Ishikawa (cell line): ENCODE measurements at regions not wholly inside any gene's neighbourhood (a gene's known extent, or its start where the extent isn't known, plus 50 kb on each side); places are given as distances from the start of the nearest gene placed in this dataset.

ENCODE experiments used
- CEBPB ChIP-seq: IDR thresholded peaks from 2 replicates; pipeline ENCODE4 v1.6.1; 2012
- CREB1 ChIP-seq: IDR thresholded peaks from 2 replicates; pipeline ENCODE4 v1.6.1; 2012; ENCODE audit warnings: low read depth
- EGR1 ChIP-seq: IDR thresholded peaks from 2 replicates; pipeline ENCODE4 v1.6.1; 2012
- EP300 ChIP-seq: IDR thresholded peaks from 2 replicates; pipeline ENCODE4 v1.6.1; 2012; ENCODE audit warnings: borderline replicate concordance
- FOXM1 ChIP-seq: IDR thresholded peaks from 2 replicates; pipeline ENCODE4 v1.6.1; 2012; ENCODE audit warnings: low read depth, borderline replicate concordance
- MAX ChIP-seq: IDR thresholded peaks from 2 replicates; pipeline ENCODE4 v1.6.1; 2012
- NFIC ChIP-seq: IDR thresholded peaks from 2 replicates; pipeline ENCODE4 v1.6.1; 2012
- RAD21 ChIP-seq: IDR thresholded peaks from 2 replicates; pipeline ENCODE4 v1.6.1; 2012; ENCODE audit warnings: low read depth
- REST ChIP-seq: IDR thresholded peaks from 2 replicates; pipeline ENCODE4 v1.6.1; 2012; ENCODE audit warnings: low read depth, mild to moderate bottlenecking
- TAF1 ChIP-seq: IDR thresholded peaks from 2 replicates; pipeline ENCODE4 v1.6.1; 2012; ENCODE audit warnings: low read depth, mild to moderate bottlenecking
- TCF12 ChIP-seq: IDR thresholded peaks from 2 replicates; pipeline ENCODE4 v1.6.1; 2012; ENCODE audit warnings: low read depth
- TEAD4 ChIP-seq: IDR thresholded peaks from 2 replicates; pipeline ENCODE4 v1.6.1; 2012
- YY1 ChIP-seq: IDR thresholded peaks from 2 replicates; pipeline ENCODE4 v1.6.1; 2012; ENCODE audit warnings: low read depth

DNA sequence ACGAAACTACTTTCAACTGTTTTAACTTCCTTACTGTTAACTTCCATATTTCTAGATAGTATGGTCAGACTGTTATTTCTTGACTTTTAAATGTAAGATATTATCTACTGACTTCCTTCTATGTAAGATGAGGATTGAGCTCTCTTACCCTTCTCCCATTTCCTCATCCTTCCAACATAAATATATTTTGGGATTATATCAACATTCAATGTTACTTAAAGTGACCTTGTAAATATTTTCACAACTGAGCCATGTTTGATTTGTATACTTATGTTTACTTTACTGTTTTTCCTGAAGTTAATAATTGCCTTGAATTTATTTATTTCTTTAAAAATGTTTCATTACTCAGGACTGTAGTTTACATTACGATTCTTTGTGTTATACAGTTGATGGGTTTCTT, 148.7 kb downstream of the ZIC5 start:
- TF ChIP-seq NFIC (no peak), REST (no peak), FOXM1 (no peak), MAX (no peak), TEAD4 (no peak), CEBPB (no peak), TAF1 (no peak), RAD21 (no peak), EGR1 (no peak), EP300 (no peak), CREB1 (no peak), YY1 (no peak), TCF12 (no peak)
